ENCODE measurements at regions not wholly inside any gene's neighbourhood (a gene's known extent, or its start where the extent isn't known, plus 50 kb on each side); places are given as distances from the start of the nearest gene placed in this dataset.

- FAIRE-seq = no peak
These were observed 347.0 kb upstream of the CDH2 start for GRCh38 chr18:28523758-28524475.

GRCh38 chr18:28522236-28522635 is 345.3 kb upstream of the CDH2 start:
- FAIRE-seq = no peak

GRCh38 chr18:28519997-28520396 is 343.1 kb upstream of the CDH2 start:
- no peak for FAIRE-seq

- no peak for FAIRE-seq
These were observed 337.8 kb upstream of the CDH2 start for GRCh38 chr18:28514699-28515098.

- FAIRE-seq = no peak
These were observed 335.4 kb upstream of the CDH2 start for GRCh38 chr18:28512357-28512756.

GRCh38 chr18:28511413-28511821 is 334.5 kb upstream of the CDH2 start:
- FAIRE-seq = no peak

GRCh38 chr18:28510210-28510609 is 333.3 kb upstream of the CDH2 start:
- FAIRE-seq = no peak

GRCh38 chr18:28504066-28504465 is 327.1 kb upstream of the CDH2 start:
- no peak for FAIRE-seq

- FAIRE-seq = no peak
These were observed 317.2 kb upstream of the CDH2 start for GRCh38 chr18:28494151-28494550.

- FAIRE-seq = no peak
These were observed 309.0 kb upstream of the CDH2 start for GRCh38 chr18:28485918-28486317.

GRCh38 chr18:28485210-28485801 is 308.4 kb upstream of the CDH2 start:
- no peak for FAIRE-seq

GRCh38 chr18:28478531-28478930 is 301.6 kb upstream of the CDH2 start:
- no peak for FAIRE-seq

- FAIRE-seq = no peak
These were observed 299.4 kb upstream of the CDH2 start for GRCh38 chr18:28476302-28476701.

- no peak for FAIRE-seq
These were observed 293.0 kb upstream of the CDH2 start for GRCh38 chr18:28469946-28470345.

- FAIRE-seq = no peak
These were observed 292.0 kb upstream of the CDH2 start for GRCh38 chr18:28468901-28469300.

- FAIRE-seq = no peak
These were observed 289.3 kb upstream of the CDH2 start for GRCh38 chr18:28466204-28466603.

- FAIRE-seq = no peak
These were observed 282.7 kb upstream of the CDH2 start for GRCh38 chr18:28459587-28459986.

GRCh38 chr18:28458751-28459150 is 281.8 kb upstream of the CDH2 start:
- no peak for FAIRE-seq

GRCh38 chr18:28457784-28458183 is 280.9 kb upstream of the CDH2 start:
- FAIRE-seq = no peak

- FAIRE-seq = no peak
These were observed 279.0 kb upstream of the CDH2 start for GRCh38 chr18:28455971-28456370.

- no peak for FAIRE-seq
These were observed 262.9 kb upstream of the CDH2 start for GRCh38 chr18:28439870-28440269.

GRCh38 chr18:28438381-28438780 is 261.5 kb upstream of the CDH2 start:
- FAIRE-seq = no peak

- FAIRE-seq = no peak
These were observed 255.4 kb upstream of the CDH2 start for GRCh38 chr18:28432339-28432738.

- no peak for FAIRE-seq
These were observed 249.0 kb upstream of the CDH2 start for GRCh38 chr18:28425886-28426285.

- no peak for FAIRE-seq
These were observed 245.6 kb upstream of the CDH2 start for GRCh38 chr18:28422577-28422976.
